ENCODE measurements at regions not wholly inside any gene's neighbourhood (a gene's known extent, or its start where the extent isn't known, plus 50 kb on each side); places are given as distances from the start of the nearest gene placed in this dataset.

DNA sequence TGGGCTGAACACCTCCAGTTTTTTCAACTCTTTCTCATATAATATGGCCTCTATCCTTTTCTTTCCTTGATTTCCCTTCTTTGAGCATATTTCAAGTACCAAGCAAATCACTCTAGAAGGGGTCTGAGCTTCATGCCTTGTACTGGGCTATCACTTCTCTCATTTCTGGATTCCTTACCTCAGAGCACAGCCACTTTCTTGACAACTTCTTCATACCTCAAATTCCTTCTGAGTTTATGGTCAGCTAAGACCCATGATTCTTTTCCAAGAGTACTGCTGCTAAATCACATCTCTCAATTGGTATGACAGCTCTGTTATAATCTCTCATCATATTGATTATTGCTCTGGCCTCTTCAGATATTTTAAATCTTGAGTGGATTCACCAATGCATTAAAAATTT, 224.8 kb upstream of the ZBED5 start:
- TF ChIP-seq CTCF (IDR thresholded peaks at IDR 0.05) (no peak), POLR2A (IDR thresholded peaks at IDR 0.05; ENCODE audit: low read depth) (no peak), POLR2AphosphoS5 (IDR thresholded peaks at IDR 0.05) (no peak)

Measured in esophagus muscularis mucosa (tissue), 3 donors.